Neural cell (in vitro differentiated cells): ENCODE measurements at regions not wholly inside any gene's neighbourhood (a gene's known extent, or its start where the extent isn't known, plus 50 kb on each side); places are given as distances from the start of the nearest gene placed in this dataset.

Experiments used
- CTCF ChIP-seq: fragments of 450-650 bp; IDR thresholded peaks from 2 replicates; pipeline ENCODE4 v1.5.1; 2014; ENCODE audit warnings: antibody characterized with exemption, mild to moderate bottlenecking, moderate library complexity; ENCODE audit not compliant: poor library complexity, severe bottlenecking
- EZH2 ChIP-seq: fragments of 200-600, 300-800 bp; shearing (Covaris generic), sonication (generic); IDR thresholded peaks from 2 replicates; pipeline ENCODE4 v1.6.1; 2014; ENCODE audit warnings: antibody characterized with exemption, low read length, borderline replicate concordance, mild to moderate bottlenecking; ENCODE audit not compliant: insufficient read depth, poor library complexity, severe bottlenecking
- POLR2AphosphoS5 ChIP-seq: IDR thresholded peaks from 2 replicates; pipeline ENCODE4 v1.6.1; 2012
- SMC3 ChIP-seq: fragments of 450-650 bp; conservative IDR thresholded peaks from 2 replicates; pipeline ENCODE4 v1.6.1; 2014; ENCODE audit warnings: antibody characterized with exemption, mild to moderate bottlenecking, moderate library complexity; ENCODE audit not compliant: poor library complexity
- TF ChIP-seq, protein P1 (sequence below): IDR thresholded peaks from 2 replicates; pipeline ENCODE4 v1.6.1; 2012; ENCODE audit warnings: borderline replicate concordance

GRCh38 chr20:40486297-40486696, 202.7 kb downstream of the MAFB start:
- TF ChIP-seq EZH2: no peak
- no peak for TF ChIP-seq SMC3
- no peak for TF ChIP-seq CTCF
- no peak for TF ChIP-seq POLR2AphosphoS5
- TF ChIP-seq, protein P1, sequence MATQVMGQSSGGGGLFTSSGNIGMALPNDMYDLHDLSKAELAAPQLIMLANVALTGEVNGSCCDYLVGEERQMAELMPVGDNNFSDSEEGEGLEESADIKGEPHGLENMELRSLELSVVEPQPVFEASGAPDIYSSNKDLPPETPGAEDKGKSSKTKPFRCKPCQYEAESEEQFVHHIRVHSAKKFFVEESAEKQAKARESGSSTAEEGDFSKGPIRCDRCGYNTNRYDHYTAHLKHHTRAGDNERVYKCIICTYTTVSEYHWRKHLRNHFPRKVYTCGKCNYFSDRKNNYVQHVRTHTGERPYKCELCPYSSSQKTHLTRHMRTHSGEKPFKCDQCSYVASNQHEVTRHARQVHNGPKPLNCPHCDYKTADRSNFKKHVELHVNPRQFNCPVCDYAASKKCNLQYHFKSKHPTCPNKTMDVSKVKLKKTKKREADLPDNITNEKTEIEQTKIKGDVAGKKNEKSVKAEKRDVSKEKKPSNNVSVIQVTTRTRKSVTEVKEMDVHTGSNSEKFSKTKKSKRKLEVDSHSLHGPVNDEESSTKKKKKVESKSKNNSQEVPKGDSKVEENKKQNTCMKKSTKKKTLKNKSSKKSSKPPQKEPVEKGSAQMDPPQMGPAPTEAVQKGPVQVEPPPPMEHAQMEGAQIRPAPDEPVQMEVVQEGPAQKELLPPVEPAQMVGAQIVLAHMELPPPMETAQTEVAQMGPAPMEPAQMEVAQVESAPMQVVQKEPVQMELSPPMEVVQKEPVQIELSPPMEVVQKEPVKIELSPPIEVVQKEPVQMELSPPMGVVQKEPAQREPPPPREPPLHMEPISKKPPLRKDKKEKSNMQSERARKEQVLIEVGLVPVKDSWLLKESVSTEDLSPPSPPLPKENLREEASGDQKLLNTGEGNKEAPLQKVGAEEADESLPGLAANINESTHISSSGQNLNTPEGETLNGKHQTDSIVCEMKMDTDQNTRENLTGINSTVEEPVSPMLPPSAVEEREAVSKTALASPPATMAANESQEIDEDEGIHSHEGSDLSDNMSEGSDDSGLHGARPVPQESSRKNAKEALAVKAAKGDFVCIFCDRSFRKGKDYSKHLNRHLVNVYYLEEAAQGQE: no peak
